ENCODE measurements at regions not wholly inside any gene's neighbourhood (a gene's known extent, or its start where the extent isn't known, plus 50 kb on each side); places are given as distances from the start of the nearest gene placed in this dataset.
"Not testable (repeated sequence)": the region's sequence is repeated elsewhere in the genome, so short reads cannot be mapped to it uniquely, and the experiment has no call there.

GRCh38 chr1:99062192-99062591 lies 57.5 kb upstream of the PLPPR5 start:
- DNase-seq: no peak

GRCh38 chr1:99069146-99069545 lies 64.5 kb upstream of the PLPPR5 start:
- no peak for DNase-seq

DNA sequence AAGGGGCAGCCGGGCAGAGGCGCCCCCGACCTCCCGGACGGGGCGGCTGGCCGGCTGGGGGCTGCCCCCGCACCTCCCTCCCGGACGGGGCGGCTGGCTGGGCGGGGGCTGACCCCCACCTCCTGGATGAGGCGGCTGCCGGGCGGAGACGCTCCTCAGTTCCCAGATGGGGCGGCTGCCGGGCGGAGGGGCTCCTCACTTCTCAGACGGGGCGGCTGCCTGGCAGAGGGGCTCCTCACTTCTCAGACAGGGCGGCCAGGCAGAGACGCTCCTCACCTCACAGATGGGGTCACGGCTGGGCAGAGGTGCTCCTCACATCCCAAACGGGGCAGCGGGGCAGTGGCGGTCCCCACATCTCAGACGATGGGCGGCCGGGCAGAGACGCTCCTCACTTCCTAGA lies 73.9 kb upstream of the PLPPR5 start:
- DNase-seq: not testable (repeated sequence)

GRCh38 chr1:99082366-99082765 lies 77.7 kb upstream of the PLPPR5 start:
- no peak for DNase-seq

DNA sequence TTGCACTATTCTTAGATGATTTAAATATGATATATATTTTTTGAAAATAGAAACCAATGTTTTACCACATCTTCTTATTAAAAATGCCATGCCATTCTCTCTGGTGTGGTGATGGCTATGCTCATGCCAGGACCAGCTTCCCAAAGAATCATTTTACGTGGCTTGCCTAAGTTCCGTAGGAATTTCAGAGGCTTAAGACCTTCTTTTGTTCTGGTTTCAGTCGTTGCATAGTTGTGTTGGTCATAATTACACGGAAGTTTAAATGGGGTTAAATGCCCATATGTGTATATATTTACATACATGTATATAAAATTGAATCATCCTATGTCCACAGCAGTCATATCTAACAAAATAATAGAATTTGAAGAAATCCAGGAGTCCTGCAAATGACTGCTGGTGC lies 78.7 kb upstream of the PLPPR5 start:
- DNase-seq: no peak

DNA sequence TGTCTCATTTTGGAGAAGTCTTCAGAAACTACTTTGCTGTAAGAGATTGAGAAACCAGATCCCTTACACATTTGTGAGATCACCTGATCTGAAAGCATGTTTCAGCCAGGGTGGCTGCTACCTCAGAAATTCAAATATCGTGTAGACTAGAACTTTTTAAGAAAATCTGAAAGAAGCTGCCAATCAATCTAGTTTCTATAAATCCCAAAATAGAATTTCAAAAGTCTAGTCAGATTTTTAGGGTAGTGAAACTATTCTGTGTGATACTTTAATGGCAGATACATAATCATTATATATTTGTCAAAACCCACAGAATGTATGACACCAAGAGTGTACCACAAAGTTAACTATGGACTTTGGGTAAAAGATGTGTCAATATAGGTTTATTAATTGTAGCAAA lies 79.9 kb upstream of the PLPPR5 start:
- DNase-seq: no peak

- no peak for DNase-seq
Observed at GRCh38 chr1:99086057-99086456, 81.4 kb upstream of the PLPPR5 start.

DNA sequence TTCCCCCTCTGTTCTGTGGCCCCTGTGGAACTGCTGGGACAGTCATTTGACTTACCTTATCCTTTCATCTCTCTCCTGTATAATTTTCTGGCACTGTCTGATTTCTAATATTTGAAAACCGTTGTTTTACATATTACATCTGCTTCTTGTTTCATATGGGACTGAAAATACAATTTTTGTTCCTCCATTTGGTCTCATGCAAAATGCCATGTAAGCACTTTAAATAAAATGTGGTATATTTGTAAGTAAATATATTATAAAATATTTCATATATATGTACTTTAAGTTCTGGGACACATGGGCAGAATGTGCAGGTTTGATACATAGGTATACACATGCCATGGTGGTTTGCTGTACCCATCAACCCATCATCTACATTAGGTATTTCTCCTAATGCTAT lies 93.9 kb upstream of the PLPPR5 start:
- no peak for DNase-seq

DNA sequence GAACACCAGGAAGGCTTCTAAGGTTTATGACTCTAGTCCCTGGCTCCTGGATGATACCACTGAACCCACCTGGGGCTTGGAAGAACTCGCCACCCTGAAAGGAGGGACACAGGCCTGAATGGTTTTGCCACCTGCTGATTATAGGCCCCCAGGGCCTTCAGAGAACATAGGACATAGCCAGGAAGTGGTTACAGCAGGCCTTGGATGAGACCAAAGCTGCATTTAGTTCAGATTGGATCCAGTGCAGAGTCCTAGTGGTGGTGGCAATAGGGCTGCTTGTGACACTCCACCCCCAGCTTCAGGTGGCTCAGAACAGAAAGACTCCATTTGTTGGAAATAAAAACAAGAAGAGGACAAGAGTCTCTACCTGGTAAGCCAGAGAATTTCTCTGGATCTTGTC lies 101.6 kb upstream of the PLPPR5 start:
- no peak for DNase-seq

- no peak for DNase-seq
Observed at GRCh38 chr1:99107680-99108079, 103.0 kb upstream of the PLPPR5 start.

GRCh38 chr1:99110140-99111041 lies 105.7 kb upstream of the PLPPR5 start:
- no peak for DNase-seq

DNA sequence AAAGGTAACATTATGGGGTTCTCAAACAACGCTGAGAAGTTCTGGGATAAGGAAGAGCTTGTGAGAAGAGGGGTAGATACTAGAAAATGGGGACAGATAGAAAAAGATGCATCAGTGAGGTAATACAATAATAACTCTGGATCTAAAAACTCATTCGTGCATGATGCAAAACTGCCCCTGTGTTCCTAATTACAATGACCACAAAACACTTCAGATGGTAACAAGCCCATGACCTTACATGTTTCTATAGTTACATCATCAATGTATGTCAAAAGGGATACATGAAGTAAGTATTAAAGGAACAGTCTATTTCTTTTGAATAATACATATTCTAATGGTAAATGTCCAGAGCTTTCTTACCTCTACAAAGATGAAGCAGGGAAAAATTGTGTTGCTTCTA lies 110.6 kb upstream of the PLPPR5 start:
- DNase-seq: no peak

- no peak for DNase-seq
Observed at GRCh38 chr1:99119188-99119587, 114.5 kb upstream of the PLPPR5 start.

DNA sequence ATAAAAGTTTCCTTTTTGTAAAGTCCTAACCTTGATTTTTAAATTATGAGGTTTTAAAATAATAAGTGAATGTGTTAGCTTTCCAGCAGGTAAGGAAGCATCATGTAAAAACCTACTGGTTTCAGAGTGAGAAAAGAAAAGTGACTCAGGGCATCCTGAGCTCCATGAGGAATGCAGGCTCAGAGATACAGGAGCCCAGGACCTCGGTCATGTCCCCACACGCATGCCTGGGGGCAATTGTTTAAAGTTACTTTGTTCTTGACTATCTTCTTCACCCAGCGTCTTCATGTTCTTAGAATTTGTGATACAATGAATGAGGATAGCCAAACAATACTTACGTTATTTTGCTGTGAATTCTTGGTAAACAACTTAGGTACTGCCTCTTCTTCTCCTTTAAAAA lies 117.4 kb upstream of the PLPPR5 start:
- DNase-seq: no peak

GRCh38 chr1:99123936-99124335 lies 119.3 kb upstream of the PLPPR5 start:
- DNase-seq: no peak

GRCh38 chr1:99131546-99131945 lies 126.9 kb upstream of the PLPPR5 start:
- no peak for DNase-seq

GRCh38 chr1:99133756-99134500 lies 129.3 kb upstream of the PLPPR5 start:
- no peak for DNase-seq

- no peak for DNase-seq
Observed at GRCh38 chr1:99137554-99138206, 126.6 kb upstream of the PLPPR4 start.

GRCh38 chr1:99139876-99140275 lies 124.4 kb upstream of the PLPPR4 start:
- DNase-seq: no peak

DNA sequence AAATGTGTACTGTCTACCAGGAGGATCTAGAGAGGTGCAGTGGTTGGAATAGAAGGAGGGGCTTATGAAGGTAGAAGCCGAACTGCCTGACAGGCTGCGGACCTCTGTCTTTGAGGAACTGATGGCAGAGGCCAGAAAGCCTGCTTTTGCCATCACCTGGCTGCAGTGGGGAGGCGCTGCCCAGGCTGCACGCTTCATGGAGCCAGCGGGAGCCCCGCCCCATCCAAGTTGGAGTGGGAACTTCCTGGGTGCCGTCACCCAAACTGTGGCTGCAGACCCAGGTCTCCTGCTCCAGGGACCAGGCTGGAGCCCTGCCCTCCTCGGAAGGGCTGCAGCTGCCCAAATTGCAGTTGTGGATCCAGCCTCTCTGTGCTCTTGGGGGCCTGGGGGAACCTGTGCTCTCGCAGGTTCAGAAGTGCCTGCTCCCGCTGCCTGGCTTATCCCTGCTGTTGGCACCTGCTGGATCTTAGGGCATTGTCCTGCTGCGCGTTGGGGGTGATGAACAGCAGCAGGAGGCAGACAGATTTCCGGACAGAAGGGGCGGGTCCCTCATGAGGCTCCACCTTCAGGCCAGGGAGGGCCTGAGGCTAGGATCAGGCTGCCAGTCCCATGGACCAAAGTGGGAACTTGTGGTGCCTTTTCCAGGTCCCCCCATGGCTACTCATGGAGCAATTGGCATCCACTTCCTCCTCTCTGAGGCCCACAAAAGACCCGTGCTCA lies 118.0 kb upstream of the PLPPR4 start:
- DNase-seq: no peak

DNA sequence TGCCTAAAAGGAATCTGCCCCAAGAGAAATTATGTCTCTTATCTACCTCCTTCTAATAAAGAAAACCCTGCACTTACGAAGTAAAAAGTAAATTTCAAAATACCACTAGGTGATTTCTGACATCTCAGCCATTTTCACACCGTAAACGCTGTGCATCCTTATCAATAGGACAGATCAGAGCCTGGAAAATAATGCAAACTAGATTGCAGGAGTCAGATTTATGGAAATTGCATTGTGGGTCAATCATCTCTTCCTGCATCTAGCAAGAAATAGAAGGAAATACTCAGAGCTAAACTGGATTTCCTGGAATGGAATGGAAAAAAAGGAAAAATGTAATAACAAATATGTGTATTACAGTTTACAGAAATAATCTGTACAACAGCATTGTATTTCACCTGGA lies 114.3 kb upstream of the PLPPR4 start:
- no peak for DNase-seq

DNA sequence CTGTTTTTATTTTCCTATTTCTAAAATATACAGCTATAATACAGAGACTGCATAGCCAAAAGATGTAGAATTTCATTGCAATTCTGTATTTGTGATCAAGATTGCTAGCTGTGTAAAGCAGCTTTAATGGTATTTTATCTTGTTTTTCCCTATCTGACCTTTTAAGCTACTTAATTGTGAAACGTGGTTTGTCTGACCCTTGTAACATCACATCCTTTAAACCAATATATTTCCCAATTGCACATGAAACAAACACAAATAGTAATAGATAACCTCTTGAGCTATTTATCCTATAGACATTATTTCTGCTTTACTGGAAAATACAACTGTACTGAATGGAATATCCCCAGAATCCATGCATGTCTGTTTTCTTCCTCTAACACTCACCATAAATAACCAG lies 112.2 kb upstream of the PLPPR4 start:
- DNase-seq: no peak

DNA sequence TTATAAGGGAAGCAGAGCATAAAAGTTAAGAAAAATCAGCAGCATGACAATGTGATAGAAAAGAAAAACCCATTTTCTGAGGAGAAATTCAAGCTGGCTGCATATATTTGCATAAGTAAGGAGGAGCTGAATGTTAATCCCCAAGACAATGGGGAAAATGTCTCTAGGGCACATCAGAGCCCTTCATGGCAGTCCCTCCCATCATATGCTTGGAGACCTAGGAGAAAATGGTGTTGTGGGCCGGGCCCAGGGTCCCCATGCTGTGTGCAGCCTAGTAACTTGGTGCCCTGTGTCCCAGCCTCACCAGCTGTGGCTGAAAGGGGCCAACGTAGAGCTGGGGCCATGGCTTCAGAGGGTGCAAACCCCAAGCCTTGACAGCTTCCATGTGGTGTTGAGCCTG lies 100.6 kb upstream of the PLPPR4 start:
- no peak for DNase-seq
